ENCODE measurements at regions not wholly inside any gene's neighbourhood (a gene's known extent, or its start where the extent isn't known, plus 50 kb on each side); places are given as distances from the start of the nearest gene placed in this dataset.

DNA sequence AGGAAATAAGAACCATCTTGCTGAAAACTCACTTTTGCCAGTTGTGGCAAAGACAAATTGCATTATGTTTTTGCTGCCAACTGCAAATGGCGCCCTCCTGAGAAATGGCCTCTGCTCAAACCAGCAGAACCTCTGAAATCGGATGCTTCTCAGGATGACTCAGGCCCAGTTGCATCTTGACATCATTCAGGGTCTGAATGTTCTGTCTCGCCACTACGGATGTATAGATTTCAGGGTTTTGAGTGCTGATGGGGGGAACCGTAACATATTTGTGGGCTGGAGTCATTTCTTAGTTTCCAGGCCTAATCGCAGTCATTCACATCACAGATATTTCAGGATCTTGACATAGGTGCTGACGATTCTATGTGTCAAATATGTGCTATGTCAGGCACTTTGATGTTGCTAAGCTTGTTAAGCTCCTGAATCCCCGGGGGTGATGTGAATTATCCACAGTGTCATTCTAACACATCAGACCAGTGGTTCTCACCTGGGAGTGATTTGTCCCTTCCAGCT, 207.1 kb downstream of the NFATC2 start:
- Histone ChIP-seq H3K4me2 (ENCODE audit: low read depth, low read length) (no peak overlapping the region), H4K20me1 (ENCODE audit: insufficient read depth, low read length) (no peaks in the 10 kb centered on the region), H3F3A (ENCODE audit: insufficient read depth, low read length) (no peaks in the 10 kb centered on the region), H2AFZ (ENCODE audit: low read length) (no peak overlapping the region), H3K9me2 (replicated peaks; ENCODE audit: insufficient read depth, low read length) (no peaks in the 10 kb centered on the region), H3K36me3 (replicated peaks; ENCODE audit: insufficient read depth, low read length) (no peaks in the 10 kb centered on the region), H3K27me3 (replicated peaks; ENCODE audit: insufficient read depth, low read length) (no peaks in the 10 kb centered on the region), H3K9ac (ENCODE audit: low read length) (no peak overlapping the region), H3K27ac (ENCODE audit: low read length) (no peak overlapping the region), H3K79me2 (ENCODE audit: low read length) (no peaks in the 10 kb centered on the region), H3K4me3 (ENCODE audit: low read length) (no peak overlapping the region), H3K9me3 (replicated peaks; ENCODE audit: insufficient read depth, low read length) (no peaks in the 10 kb centered on the region), H3K4me1 (ENCODE audit: low read length) (no peaks in the 10 kb centered on the region)
- TF ChIP-seq EZH2 (optimal IDR thresholded peaks at IDR 0.05; ENCODE audit: low read depth, low read length) (no peak), EZH2phosphoT487 (IDR thresholded peaks at IDR 0.05; ENCODE audit: low read length) (no peak)
- TF ChIP-seq, protein P1, sequence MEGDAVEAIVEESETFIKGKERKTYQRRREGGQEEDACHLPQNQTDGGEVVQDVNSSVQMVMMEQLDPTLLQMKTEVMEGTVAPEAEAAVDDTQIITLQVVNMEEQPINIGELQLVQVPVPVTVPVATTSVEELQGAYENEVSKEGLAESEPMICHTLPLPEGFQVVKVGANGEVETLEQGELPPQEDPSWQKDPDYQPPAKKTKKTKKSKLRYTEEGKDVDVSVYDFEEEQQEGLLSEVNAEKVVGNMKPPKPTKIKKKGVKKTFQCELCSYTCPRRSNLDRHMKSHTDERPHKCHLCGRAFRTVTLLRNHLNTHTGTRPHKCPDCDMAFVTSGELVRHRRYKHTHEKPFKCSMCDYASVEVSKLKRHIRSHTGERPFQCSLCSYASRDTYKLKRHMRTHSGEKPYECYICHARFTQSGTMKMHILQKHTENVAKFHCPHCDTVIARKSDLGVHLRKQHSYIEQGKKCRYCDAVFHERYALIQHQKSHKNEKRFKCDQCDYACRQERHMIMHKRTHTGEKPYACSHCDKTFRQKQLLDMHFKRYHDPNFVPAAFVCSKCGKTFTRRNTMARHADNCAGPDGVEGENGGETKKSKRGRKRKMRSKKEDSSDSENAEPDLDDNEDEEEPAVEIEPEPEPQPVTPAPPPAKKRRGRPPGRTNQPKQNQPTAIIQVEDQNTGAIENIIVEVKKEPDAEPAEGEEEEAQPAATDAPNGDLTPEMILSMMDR (IDR thresholded peaks at IDR 0.05; ENCODE audit: low read length), result no peak
- no peak for DNase-seq

DNA sequence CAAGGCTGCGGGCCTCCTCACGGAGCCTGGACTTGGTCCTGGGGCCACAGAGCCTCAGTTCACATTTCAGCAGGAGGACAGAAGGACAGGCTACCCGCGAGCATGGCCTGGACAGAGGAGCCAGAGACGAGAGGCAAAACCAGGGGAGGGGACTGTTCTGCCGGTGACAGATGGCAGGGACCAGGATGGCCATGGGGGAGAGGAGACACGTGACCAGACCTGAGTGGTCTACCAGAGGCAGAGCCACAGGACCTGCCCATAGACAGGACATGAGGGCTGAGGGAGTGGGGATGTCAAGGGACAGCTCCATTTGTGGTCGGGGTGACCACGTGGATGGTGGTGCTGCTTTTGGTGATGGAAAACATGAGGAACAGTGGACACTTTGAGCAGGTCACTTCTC, 207.9 kb downstream of the NFATC2 start:
- no peaks in the 10 kb centered on the region for H3K27me3 ChIP-seq (replicated peaks; ENCODE audit: insufficient read depth, low read length)
- TF ChIP-seq, protein P1 (IDR thresholded peaks at IDR 0.05; ENCODE audit: low read length), result no peak
- no peak for TF ChIP-seq EZH2 (optimal IDR thresholded peaks at IDR 0.05; ENCODE audit: low read depth, low read length)
- TF ChIP-seq EZH2phosphoT487 (IDR thresholded peaks at IDR 0.05; ENCODE audit: low read length), result no peak
- H3F3A ChIP-seq (ENCODE audit: insufficient read depth, low read length), result no peaks in the 10 kb centered on the region
- no peaks in the 10 kb centered on the region for H4K20me1 ChIP-seq (ENCODE audit: insufficient read depth, low read length)
- H3K36me3 ChIP-seq (replicated peaks; ENCODE audit: insufficient read depth, low read length), result no peaks in the 10 kb centered on the region
- no peaks in the 10 kb centered on the region for H3K79me2 ChIP-seq (ENCODE audit: low read length)
- no peaks in the 10 kb centered on the region for H3K4me1 ChIP-seq (ENCODE audit: low read length)
- H3K4me2 ChIP-seq (ENCODE audit: low read depth, low read length), result no peak overlapping the region
- H3K9me3 ChIP-seq (replicated peaks; ENCODE audit: insufficient read depth, low read length), result no peaks in the 10 kb centered on the region
- H3K9ac ChIP-seq (ENCODE audit: low read length), result no peak overlapping the region
- no peak for DNase-seq
- H3K27ac ChIP-seq (ENCODE audit: low read length), result no peak overlapping the region
- H3K4me3 ChIP-seq (ENCODE audit: low read length), result no peak overlapping the region
- H3K9me2 ChIP-seq (replicated peaks; ENCODE audit: insufficient read depth, low read length), result no peaks in the 10 kb centered on the region
- H2AFZ ChIP-seq (ENCODE audit: low read length), result no peak overlapping the region

DNA sequence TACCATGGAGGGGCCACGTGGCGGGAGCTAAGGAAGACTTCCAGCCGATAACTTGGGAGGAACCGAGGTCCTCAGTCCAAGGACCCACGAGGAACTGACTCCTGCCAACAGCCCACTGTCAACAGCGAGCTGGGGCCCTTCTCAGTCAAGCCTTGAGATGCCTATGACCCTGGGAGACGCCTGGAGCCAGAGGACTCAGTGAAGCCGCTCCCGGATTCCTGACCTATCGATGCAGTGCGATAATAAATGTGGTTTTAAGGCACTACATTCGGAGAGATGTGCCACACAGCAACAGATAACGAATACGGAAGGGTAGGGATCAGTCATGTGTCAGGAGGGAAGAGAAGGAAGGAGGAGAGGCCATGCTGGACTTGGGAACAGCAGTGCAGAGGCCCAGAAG, 208.5 kb downstream of the NFATC2 start:
- Histone ChIP-seq H3F3A (ENCODE audit: insufficient read depth, low read length) (no peaks in the 10 kb centered on the region), H3K9ac (ENCODE audit: low read length) (no peak overlapping the region), H4K20me1 (ENCODE audit: insufficient read depth, low read length) (no peaks in the 10 kb centered on the region), H3K4me1 (ENCODE audit: low read length) (no peaks in the 10 kb centered on the region), H3K4me3 (ENCODE audit: low read length) (no peak overlapping the region), H3K9me2 (replicated peaks; ENCODE audit: insufficient read depth, low read length) (no peaks in the 10 kb centered on the region), H3K9me3 (replicated peaks; ENCODE audit: insufficient read depth, low read length) (no peaks in the 10 kb centered on the region), H3K27me3 (replicated peaks; ENCODE audit: insufficient read depth, low read length) (no peaks in the 10 kb centered on the region), H3K4me2 (ENCODE audit: low read depth, low read length) (no peak overlapping the region), H3K27ac (ENCODE audit: low read length) (no peak overlapping the region), H3K79me2 (ENCODE audit: low read length) (no peaks in the 10 kb centered on the region), H3K36me3 (replicated peaks; ENCODE audit: insufficient read depth, low read length) (no peaks in the 10 kb centered on the region), H2AFZ (ENCODE audit: low read length) (no peak overlapping the region)
- no peak for DNase-seq
- TF ChIP-seq EZH2phosphoT487 (IDR thresholded peaks at IDR 0.05; ENCODE audit: low read length) (no peak), EZH2 (optimal IDR thresholded peaks at IDR 0.05; ENCODE audit: low read depth, low read length) (no peak)
- TF ChIP-seq, protein P1 (IDR thresholded peaks at IDR 0.05; ENCODE audit: low read length), result no peak
